ENCODE measurements at regions not wholly inside any gene's neighbourhood (a gene's known extent, or its start where the extent isn't known, plus 50 kb on each side); places are given as distances from the start of the nearest gene placed in this dataset.

- peak; percentile 29 for DNase-seq (ENCODE audit: low read depth)
These were observed 71.1 kb upstream of the MROH9 start for GRCh38 chr1:170864238-170864637.

GRCh38 chr1:170864876-170865538 lies 70.3 kb upstream of the MROH9 start:
- DNase-seq (ENCODE audit: low read depth) = no peak

GRCh38 chr1:170866646-170867045 lies 68.7 kb upstream of the MROH9 start:
- DNase-seq (ENCODE audit: low read depth) = no peak

GRCh38 chr1:170871868-170872267 lies 63.5 kb upstream of the MROH9 start:
- no peak for DNase-seq (ENCODE audit: low read depth)

DNA sequence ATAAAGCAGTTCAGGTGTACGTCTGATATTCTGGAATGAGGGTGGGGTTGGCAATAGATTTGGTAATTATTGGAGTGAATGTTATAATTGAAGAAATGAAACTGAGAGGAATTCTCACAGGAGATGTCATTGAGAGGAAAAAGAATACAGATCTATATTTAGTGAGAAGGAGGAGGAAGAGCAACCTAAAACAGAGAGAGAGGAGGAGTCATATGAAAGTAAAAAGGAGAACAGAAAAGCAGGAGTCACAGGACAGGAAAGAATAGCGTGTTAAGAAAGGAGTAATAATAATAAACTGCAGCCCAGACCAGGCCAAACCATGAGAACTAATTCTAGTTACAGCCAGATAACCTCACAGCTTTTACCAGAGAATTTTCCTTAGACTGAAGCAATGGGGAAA lies 62.7 kb upstream of the MROH9 start:
- DNase-seq (ENCODE audit: low read depth) = no peak

GRCh38 chr1:170874671-170875070 lies 60.7 kb upstream of the MROH9 start:
- DNase-seq (ENCODE audit: low read depth) = no peak

DNA sequence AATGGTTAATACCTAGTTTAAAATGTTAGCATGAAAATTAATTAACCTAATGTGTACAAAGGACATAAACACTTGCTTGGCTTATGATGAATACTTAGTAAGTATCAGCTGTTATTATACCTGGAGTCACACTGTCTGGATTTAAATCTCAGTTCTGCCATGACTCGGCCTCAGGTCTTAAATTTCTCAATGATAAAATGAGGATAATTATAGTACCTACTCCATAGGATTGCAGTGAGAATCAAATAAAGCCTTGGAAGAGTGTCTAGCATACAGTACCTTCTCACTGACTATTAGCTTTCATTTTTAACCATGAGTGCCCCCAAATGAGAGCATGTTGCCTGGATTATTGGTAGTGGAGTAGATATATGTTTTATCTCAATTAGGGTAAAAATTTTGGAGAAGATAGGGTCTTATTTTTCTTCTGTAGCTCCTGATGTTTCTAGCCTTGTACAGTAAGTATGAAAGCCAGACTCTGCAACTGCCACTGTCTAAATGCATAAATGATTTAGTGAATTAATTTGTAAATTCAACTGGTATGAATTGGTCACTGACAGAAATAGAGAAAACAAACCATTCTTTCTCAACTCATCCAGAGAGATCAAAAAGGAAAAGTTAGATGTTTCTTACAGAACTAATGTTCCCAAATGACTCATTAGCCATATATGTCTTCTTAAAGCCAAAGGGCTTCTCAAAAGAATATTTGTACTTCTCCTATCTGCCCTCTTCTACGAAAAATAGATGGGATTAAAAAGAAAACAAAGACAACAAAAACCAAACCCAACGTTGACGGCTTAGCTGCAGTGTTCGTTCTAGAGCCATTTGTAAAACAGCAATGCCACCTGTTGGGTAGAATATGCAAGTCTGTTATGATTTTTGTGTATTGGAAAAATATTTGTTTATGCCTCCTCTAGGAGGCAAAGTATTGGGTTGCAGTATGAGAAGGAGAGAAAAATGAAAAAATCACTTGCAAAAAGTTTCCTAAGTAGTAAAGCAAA lies 53.8 kb upstream of the MROH9 start:
- DNase-seq (ENCODE audit: low read depth) = peak; percentile 71

Data from myocyte (in vitro differentiated cells).